ENCODE measurements at regions not wholly inside any gene's neighbourhood (a gene's known extent, or its start where the extent isn't known, plus 50 kb on each side); places are given as distances from the start of the nearest gene placed in this dataset.
"Not testable (repeated sequence)": the region's sequence is repeated elsewhere in the genome, so short reads cannot be mapped to it uniquely, and the experiment has no call there.

- Histone ChIP-seq H3K4me3 (no peak overlapping the region), H3K4me1 (peaks cover 0 to 12% (median 0%) of the 10 kb centered on the region in 3 donors), H3K9me3 (peaks cover 0 to 4% (median 0%) of the 10 kb centered on the region in 3 donors), H3K36me3 (no peaks in the 10 kb centered on the region), H3K27ac (no peak overlapping the region), H3K27me3 (no peaks in the 10 kb centered on the region)
- TF ChIP-seq POLR2AphosphoS5 (IDR thresholded peaks at IDR 0.05), result no peak
- TF ChIP-seq EP300 (IDR thresholded peaks at IDR 0.05), result no peak
- TF ChIP-seq POLR2A (IDR thresholded peaks at IDR 0.05), result no peak
- TF ChIP-seq, protein P1, sequence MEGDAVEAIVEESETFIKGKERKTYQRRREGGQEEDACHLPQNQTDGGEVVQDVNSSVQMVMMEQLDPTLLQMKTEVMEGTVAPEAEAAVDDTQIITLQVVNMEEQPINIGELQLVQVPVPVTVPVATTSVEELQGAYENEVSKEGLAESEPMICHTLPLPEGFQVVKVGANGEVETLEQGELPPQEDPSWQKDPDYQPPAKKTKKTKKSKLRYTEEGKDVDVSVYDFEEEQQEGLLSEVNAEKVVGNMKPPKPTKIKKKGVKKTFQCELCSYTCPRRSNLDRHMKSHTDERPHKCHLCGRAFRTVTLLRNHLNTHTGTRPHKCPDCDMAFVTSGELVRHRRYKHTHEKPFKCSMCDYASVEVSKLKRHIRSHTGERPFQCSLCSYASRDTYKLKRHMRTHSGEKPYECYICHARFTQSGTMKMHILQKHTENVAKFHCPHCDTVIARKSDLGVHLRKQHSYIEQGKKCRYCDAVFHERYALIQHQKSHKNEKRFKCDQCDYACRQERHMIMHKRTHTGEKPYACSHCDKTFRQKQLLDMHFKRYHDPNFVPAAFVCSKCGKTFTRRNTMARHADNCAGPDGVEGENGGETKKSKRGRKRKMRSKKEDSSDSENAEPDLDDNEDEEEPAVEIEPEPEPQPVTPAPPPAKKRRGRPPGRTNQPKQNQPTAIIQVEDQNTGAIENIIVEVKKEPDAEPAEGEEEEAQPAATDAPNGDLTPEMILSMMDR (IDR thresholded peaks at IDR 0.05), result no peak
- ATAC-seq, result no peak
- WGBS, 2 donors (ENCODE audit: low coverage in 1 of 2), result 87 to 100% methylated on average over 3 of the region's 3 CpGs
Observed at GRCh38 chr7:68622500-68622899, 975.8 kb upstream of the AUTS2 start.

- peaks cover 0 to 12% (median 0%) of the 10 kb centered on the region in 3 donors for H3K4me1 ChIP-seq
- TF ChIP-seq, protein P1 (IDR thresholded peaks at IDR 0.05), result no peak
- no peak for TF ChIP-seq POLR2A (IDR thresholded peaks at IDR 0.05)
- no peak for TF ChIP-seq EP300 (IDR thresholded peaks at IDR 0.05)
- no peak for TF ChIP-seq POLR2AphosphoS5 (IDR thresholded peaks at IDR 0.05)
- no peaks in the 10 kb centered on the region for H3K36me3 ChIP-seq
- H3K4me3 ChIP-seq, result no peak overlapping the region
- H3K27ac ChIP-seq, result no peak overlapping the region
- WGBS, 2 donors (ENCODE audit: low coverage in 1 of 2), result 83 to 100% methylated on average over 1 of the region's 1 CpG
- no peaks in the 10 kb centered on the region for H3K9me3 ChIP-seq
- no peaks in the 10 kb centered on the region for H3K27me3 ChIP-seq
- no peak for ATAC-seq
Observed at GRCh38 chr7:68623030-68623429, 975.2 kb upstream of the AUTS2 start.

DNA sequence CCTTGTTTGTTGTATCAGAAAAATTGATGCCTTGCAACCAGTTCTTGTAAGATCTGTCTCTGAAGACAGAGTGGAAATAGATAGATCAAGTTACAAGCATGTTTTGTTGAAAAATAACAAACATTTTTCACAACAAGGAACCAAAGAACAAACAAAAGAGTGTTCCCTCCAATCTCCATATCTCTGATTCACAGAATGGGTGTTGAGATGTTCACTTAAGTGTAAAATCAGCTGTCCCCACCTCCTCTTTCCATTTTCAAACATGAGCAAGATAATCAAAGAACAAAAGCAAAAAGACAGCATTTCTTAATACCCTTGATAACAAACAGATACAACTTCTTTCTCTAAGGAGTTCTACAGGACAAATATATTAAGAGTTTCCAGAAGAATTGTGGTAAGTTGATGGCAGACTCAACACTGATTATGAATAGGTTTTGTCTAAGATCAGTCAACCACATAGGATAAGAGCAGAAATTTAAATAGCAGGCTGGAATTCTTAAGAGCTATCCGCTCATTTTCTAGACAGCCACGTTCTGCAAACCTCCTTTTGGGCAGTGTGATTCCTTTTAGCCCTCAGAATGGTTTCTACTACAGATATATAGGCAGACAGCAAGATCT lies 970.9 kb upstream of the AUTS2 start:
- WGBS, 2 donors (ENCODE audit: low coverage in 1 of 2), result 92 to 100% methylated on average over 2 of the region's 2 CpGs
- no peaks in the 10 kb centered on the region for H3K36me3 ChIP-seq
- H3K27ac ChIP-seq, result no peak overlapping the region
- H3K4me1 ChIP-seq, result no peaks in the 10 kb centered on the region
- H3K27me3 ChIP-seq, result no peaks in the 10 kb centered on the region
- TF ChIP-seq, protein P1 (IDR thresholded peaks at IDR 0.05), result no peak
- TF ChIP-seq POLR2A (IDR thresholded peaks at IDR 0.05) (no peak), POLR2AphosphoS5 (IDR thresholded peaks at IDR 0.05) (no peak), EP300 (IDR thresholded peaks at IDR 0.05) (no peak)
- no peak overlapping the region for H3K4me3 ChIP-seq
- no peak for ATAC-seq
- H3K9me3 ChIP-seq, result no peaks in the 10 kb centered on the region

DNA sequence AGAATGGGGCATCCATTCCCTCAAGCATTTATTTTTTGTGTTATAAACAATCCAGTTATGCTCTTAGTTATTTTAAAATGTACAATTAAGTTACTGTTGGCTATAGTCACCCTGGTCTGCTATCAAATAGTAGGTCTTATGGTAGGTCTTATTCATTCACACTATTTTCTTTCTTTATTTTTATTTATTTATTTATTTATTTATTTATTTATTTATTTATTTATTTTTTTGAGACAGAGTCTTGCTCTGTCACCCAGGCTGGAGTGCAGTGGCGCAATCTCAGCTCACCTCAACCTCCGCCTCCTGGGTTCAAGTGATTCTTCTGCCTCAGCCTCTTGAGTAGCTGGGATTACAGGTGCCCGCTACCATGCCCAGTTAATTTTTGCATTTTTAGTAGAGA lies 967.4 kb upstream of the AUTS2 start:
- not testable (repeated sequence) for H3K27me3 ChIP-seq, H3K9me3 ChIP-seq, ATAC-seq, H3K4me1 ChIP-seq, H3K4me3 ChIP-seq, H3K27ac ChIP-seq, H3K36me3 ChIP-seq
- WGBS, 2 donors (ENCODE audit: low coverage in 1 of 2), result 96 to 100% methylated on average over 1 to 3 of the region's 3 CpGs

DNA sequence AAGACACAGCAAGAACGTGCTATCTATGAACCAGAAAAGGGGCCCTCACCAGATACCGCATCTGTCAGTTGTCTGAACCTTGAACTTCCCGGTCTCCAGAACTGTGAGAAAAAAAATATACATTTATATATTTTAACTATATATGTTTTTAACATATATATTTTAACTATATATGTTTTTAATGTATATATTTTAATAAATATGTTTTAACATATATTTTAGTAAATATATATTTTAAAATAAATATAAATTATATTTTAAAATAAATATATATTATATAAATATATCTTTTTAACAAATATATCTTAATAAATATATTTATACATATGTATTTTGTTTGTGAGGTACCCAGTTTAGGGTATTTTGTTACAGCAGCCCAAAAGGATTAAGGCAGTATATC lies 958.2 kb upstream of the AUTS2 start:
- no peak for TF ChIP-seq EP300 (IDR thresholded peaks at IDR 0.05)
- no peak for TF ChIP-seq POLR2AphosphoS5 (IDR thresholded peaks at IDR 0.05)
- TF ChIP-seq, protein P1 (IDR thresholded peaks at IDR 0.05), result no peak
- TF ChIP-seq POLR2A (IDR thresholded peaks at IDR 0.05), result no peak
- ATAC-seq, result no peak
- Histone ChIP-seq H3K4me1 (no peaks in the 10 kb centered on the region), H3K27ac (no peak overlapping the region), H3K9me3 (peaks cover 0 to 10% (median 0%) of the 10 kb centered on the region in 3 donors), H3K4me3 (no peak overlapping the region), H3K36me3 (no peaks in the 10 kb centered on the region), H3K27me3 (no peaks in the 10 kb centered on the region)
- 94 to 100% methylated on average over 3 of the region's 3 CpGs for WGBS, 2 donors (ENCODE audit: low coverage in 1 of 2)

Data from gastroesophageal sphincter (tissue), 4 donors.